GM19324 (cell line): ENCODE measurements at regions not wholly inside any gene's neighbourhood (a gene's known extent, or its start where the extent isn't known, plus 50 kb on each side); places are given as distances from the start of the nearest gene placed in this dataset.
"Not testable (repeated sequence)": the region's sequence is repeated elsewhere in the genome, so short reads cannot be mapped to it uniquely, and the experiment has no call there.

Source experiments
- ATAC-seq: cut with Tn5 transposase; IDR thresholded peaks from one replicate; pipeline ENCODE4 v1.9.1; 2021; ENCODE audit warnings: mild to moderate bottlenecking, moderate library complexity; ENCODE audit not compliant: unreplicated experiment, low FRiP score

- no peak for ATAC-seq
Observed at GRCh38 chr6:133779916-133780695, 108.8 kb upstream of the TCF21 start.

GRCh38 chr6:133786016-133786415, 102.9 kb upstream of the TCF21 start:
- ATAC-seq: no peak

GRCh38 chr6:133787122-133787521, 101.8 kb upstream of the TCF21 start:
- ATAC-seq: no peak

GRCh38 chr6:133787859-133788505, 100.9 kb upstream of the TCF21 start:
- no peak for ATAC-seq

GRCh38 chr6:133788556-133788955, 100.4 kb upstream of the TCF21 start:
- ATAC-seq: no peak

- not testable (repeated sequence) for ATAC-seq
Observed at GRCh38 chr6:133789449-133789848, 99.5 kb upstream of the TCF21 start.

GRCh38 chr6:133790756-133791155, 98.2 kb upstream of the TCF21 start:
- ATAC-seq: not testable (repeated sequence)

GRCh38 chr6:133795051-133795450, 93.9 kb upstream of the TCF21 start:
- not testable (repeated sequence) for ATAC-seq

- no peak for ATAC-seq
Observed at GRCh38 chr6:133796235-133796634, 92.7 kb upstream of the TCF21 start.

GRCh38 chr6:133799043-133799442, 89.9 kb upstream of the TCF21 start:
- no peak for ATAC-seq

- ATAC-seq: no peak
Observed at GRCh38 chr6:133802861-133803260, 86.1 kb upstream of the TCF21 start.

- ATAC-seq: no peak
Observed at GRCh38 chr6:133804265-133804664, 84.6 kb upstream of the TCF21 start.

GRCh38 chr6:133805876-133806275, 83.0 kb upstream of the TCF21 start:
- no peak for ATAC-seq

GRCh38 chr6:133806382-133807140, 82.4 kb upstream of the TCF21 start:
- ATAC-seq: no peak

GRCh38 chr6:133807501-133807900, 81.4 kb upstream of the TCF21 start:
- ATAC-seq: no peak

GRCh38 chr6:133809406-133809805, 79.5 kb upstream of the TCF21 start:
- no peak for ATAC-seq

GRCh38 chr6:133811557-133811956, 77.4 kb upstream of the TCF21 start:
- no peak for ATAC-seq

- ATAC-seq: not testable (repeated sequence)
Observed at GRCh38 chr6:133812446-133812845, 76.5 kb upstream of the TCF21 start.

- no peak for ATAC-seq
Observed at GRCh38 chr6:133814238-133814637, 74.7 kb upstream of the TCF21 start.

GRCh38 chr6:133814797-133815196, 74.1 kb upstream of the TCF21 start:
- no peak for ATAC-seq

GRCh38 chr6:133815313-133815712, 73.6 kb upstream of the TCF21 start:
- ATAC-seq: no peak
